Thyroid gland (tissue), 4 donors: ENCODE measurements at regions not wholly inside any gene's neighbourhood (a gene's known extent, or its start where the extent isn't known, plus 50 kb on each side); places are given as distances from the start of the nearest gene placed in this dataset.

ENCODE experiments used
- POLR2A ChIP-seq, 2 donors: fragments of 450-650 bp; IDR thresholded peaks; one replicate each; pipeline ENCODE4 v1.6.1; 2017; ENCODE audit warnings: antibody characterized with exemption in 2 of 2, mild to moderate bottlenecking in 2 of 2, moderate library complexity in 1 of 2
- TF ChIP-seq, protein P1 (sequence below), 6 experiments: fragments of 200-600 bp in 3 of 6; fragments of 450-650 bp in 3 of 6; sonication (generic) in 3 of 6; IDR thresholded peaks; one replicate each; pipeline ENCODE4 v1.5.1; 2016 to 2019; ENCODE audit warnings: antibody characterized with exemption in 6 of 6, mild to moderate bottlenecking in 2 of 6, inconsistent platforms in 1 of 6, moderate library complexity in 1 of 6

DNA sequence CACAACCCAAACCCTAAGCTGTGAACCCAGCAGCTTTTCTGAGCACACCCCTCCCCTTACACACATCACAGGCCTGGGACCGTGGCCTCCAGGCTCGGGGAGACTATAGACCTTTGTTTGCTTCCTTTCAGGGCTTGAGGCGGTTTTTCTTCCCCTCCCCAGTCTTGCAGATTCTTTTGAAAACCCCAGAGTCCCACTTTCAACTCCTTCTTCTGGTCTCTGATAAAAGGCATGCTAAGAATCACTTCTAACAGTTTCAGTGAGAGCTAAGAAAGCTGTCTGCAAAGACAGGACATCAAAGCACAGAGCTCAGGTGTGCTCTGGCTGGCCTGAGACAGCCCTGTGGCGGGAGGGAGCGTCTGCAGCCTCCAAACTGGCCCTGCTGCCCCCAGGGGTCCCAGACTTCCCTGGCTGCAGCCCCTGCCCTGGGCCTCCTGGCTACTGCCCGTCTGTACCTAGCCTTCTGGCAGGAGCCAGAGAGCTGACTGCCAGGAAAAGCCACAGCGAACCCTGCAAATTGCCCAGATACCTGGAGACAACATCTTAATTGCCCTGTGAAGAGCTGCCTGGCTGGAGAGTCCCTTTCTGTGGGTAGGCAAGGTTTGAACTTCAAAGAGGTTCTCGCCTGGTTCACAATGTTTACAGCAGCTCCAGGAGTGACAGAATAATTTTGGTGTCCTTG lies 138.9 kb downstream of the GADD45G start:
- TF ChIP-seq, protein P1, sequence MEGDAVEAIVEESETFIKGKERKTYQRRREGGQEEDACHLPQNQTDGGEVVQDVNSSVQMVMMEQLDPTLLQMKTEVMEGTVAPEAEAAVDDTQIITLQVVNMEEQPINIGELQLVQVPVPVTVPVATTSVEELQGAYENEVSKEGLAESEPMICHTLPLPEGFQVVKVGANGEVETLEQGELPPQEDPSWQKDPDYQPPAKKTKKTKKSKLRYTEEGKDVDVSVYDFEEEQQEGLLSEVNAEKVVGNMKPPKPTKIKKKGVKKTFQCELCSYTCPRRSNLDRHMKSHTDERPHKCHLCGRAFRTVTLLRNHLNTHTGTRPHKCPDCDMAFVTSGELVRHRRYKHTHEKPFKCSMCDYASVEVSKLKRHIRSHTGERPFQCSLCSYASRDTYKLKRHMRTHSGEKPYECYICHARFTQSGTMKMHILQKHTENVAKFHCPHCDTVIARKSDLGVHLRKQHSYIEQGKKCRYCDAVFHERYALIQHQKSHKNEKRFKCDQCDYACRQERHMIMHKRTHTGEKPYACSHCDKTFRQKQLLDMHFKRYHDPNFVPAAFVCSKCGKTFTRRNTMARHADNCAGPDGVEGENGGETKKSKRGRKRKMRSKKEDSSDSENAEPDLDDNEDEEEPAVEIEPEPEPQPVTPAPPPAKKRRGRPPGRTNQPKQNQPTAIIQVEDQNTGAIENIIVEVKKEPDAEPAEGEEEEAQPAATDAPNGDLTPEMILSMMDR (IDR thresholded peaks at IDR 0.05), result no peak
- no peak for TF ChIP-seq POLR2A (IDR thresholded peaks at IDR 0.05)
